Psoas muscle (tissue), 7 donors: ENCODE measurements at regions not wholly inside any gene's neighbourhood (a gene's known extent, or its start where the extent isn't known, plus 50 kb on each side); places are given as distances from the start of the nearest gene placed in this dataset.

Experiments used
- ATAC-seq, 4 donors: fragments of 200-7000 bp; cut with Tn5 transposase; one replicate each; pipeline ENCODE4 v1.9.1; 2020; ENCODE audit warnings: moderate library complexity in 3 of 4, mild to moderate bottlenecking in 2 of 4
- DNase-seq, 2 donors: peaks; one replicate each; pipeline ENCODE4 v3.0.0-alpha.2; 2020
- H3K27ac ChIP-seq: fragments of 200-600 bp; one replicate; pipeline ENCODE4 v1.8.0; 2022
- H3K27me3 ChIP-seq, 3 donors: fragments of 200-600 bp in 1 of 3; one replicate each; pipeline versions ENCODE4 v1.6.1 to v1.8.0; 2013 to 2022; ENCODE audit warnings: low read length in 2 of 3, mild to moderate bottlenecking in 2 of 3, moderate library complexity in 1 of 3; ENCODE audit not compliant: insufficient read depth in 3 of 3
- H3K36me3 ChIP-seq, 2 donors: fragments of 200-600 bp in 1 of 2; one replicate each; pipeline versions ENCODE4 v1.6.1 to v1.8.0; 2013 to 2022; ENCODE audit warnings: low read depth in 1 of 2, mild to moderate bottlenecking in 1 of 2, moderate library complexity in 1 of 2; ENCODE audit not compliant: insufficient read depth in 1 of 2
- H3K4me1 ChIP-seq: fragments of 200-600 bp; one replicate; pipeline ENCODE4 v1.8.0; 2022
- H3K4me3 ChIP-seq: fragments of 200-600 bp; one replicate; pipeline ENCODE4 v1.8.0; 2022; ENCODE audit warnings: mild to moderate bottlenecking
- H3K9me3 ChIP-seq: fragments of 200-600 bp; one replicate; pipeline ENCODE4 v1.8.0; 2022
- CTCF ChIP-seq: fragments of 200-600 bp; IDR thresholded peaks from one replicate; pipeline ENCODE4 v1.8.0; 2022; ENCODE audit warnings: antibody characterized with exemption
- WGBS, 3 donors: extraction: QIAGEN DNeasy Blood & Tissue Kit; methylation state at CpG; one replicate each; pipeline versions ENCODE4 v1.1.6 to v1.1.7; 2013; 5-methylcytosine and 5-hydroxymethylcytosine counted together
- intact Hi-C, 2 donors: fragments of 100-400 bp; cut with DNase I; formaldehyde crosslinking; loops; one replicate each; pipeline versions ENCODE4 v1.11.0 to v1.14.2; 2022
- donor health status: healthy with polysubstance abuse.
- donor health status: DM: no; HTN: no; CAD: no; lungs with moderate emphysema.
- donor health status: Bipolar disorder and iron deficiency.
- donor health status: healthy.
- donor health status: DM: yes; HTN: yes; CAD: no.
- donor health status: DM: no; HTN: no; CAD: no.
- donor health status: DM: yes; HTN: yes; CAD: no.

- intact Hi-C loops = loop anchor here in 1 of 2 donors (10.0 kb wide), 1 partner anchor 53 kb away; no protein-coding TSS in a partner anchor
- no peak for ATAC-seq
- WGBS, 3 donors = 46 to 87% (median 85%) methylated on average over 2 of the region's 2 CpGs
- peaks cover 0 to 3% (median 0%) of the 10 kb centered on the region in 3 donors for H3K27me3 ChIP-seq
- no peak overlapping the region for H3K27ac ChIP-seq
- TF ChIP-seq CTCF = no peak
- H3K36me3 ChIP-seq = no peaks in the 10 kb centered on the region
- no peak overlapping the region for H3K4me3 ChIP-seq
- no peak for DNase-seq
- no peaks in the 10 kb centered on the region for H3K9me3 ChIP-seq
- no peaks in the 10 kb centered on the region for H3K4me1 ChIP-seq
These were observed 70.4 kb downstream of the TMEM100 start for GRCh38 chr17:55652114-55652823.

GRCh38 chr17:55649957-55650597, 72.6 kb downstream of the TMEM100 start:
- intact Hi-C loops = loop anchor here in 1 of 2 donors (10.0 kb wide), 1 partner anchor 55 kb away; no protein-coding TSS in a partner anchor
- no peak overlapping the region for H3K27ac ChIP-seq
- no peaks in the 10 kb centered on the region for H3K9me3 ChIP-seq
- no peak for TF ChIP-seq CTCF
- 84 to 88% (median 86%) methylated on average over 3 of the region's 3 CpGs for WGBS, 3 donors
- ATAC-seq (no peak), DNase-seq (no peak)
- peaks cover 0 to 3% (median 0%) of the 10 kb centered on the region in 3 donors for H3K27me3 ChIP-seq
- no peak overlapping the region for H3K4me3 ChIP-seq
- no peaks in the 10 kb centered on the region for H3K4me1 ChIP-seq
- H3K36me3 ChIP-seq = no peaks in the 10 kb centered on the region

GRCh38 chr17:55648086-55648485, 74.6 kb downstream of the TMEM100 start:
- Histone ChIP-seq H3K4me1 (no peaks in the 10 kb centered on the region), H3K4me3 (no peak overlapping the region), H3K36me3 (no peaks in the 10 kb centered on the region), H3K27ac (no peak overlapping the region), H3K27me3 (peaks cover 0 to 3% (median 0%) of the 10 kb centered on the region in 3 donors), H3K9me3 (no peaks in the 10 kb centered on the region)
- TF ChIP-seq CTCF = no peak
- 55 to 64% (median 64%) methylated on average over 2 of the region's 2 CpGs for WGBS, 3 donors
- intact Hi-C loops = no loop called here
- ATAC-seq = no peak
- DNase-seq = no peak

GRCh38 chr17:55645361-55645760, 77.3 kb downstream of the TMEM100 start:
- Histone ChIP-seq H3K27ac (no peak overlapping the region), H3K27me3 (peaks cover 0 to 3% (median 0%) of the 10 kb centered on the region in 3 donors), H3K4me3 (no peak overlapping the region), H3K36me3 (no peaks in the 10 kb centered on the region), H3K4me1 (peaks cover 4% of the 10 kb centered on the region), H3K9me3 (no peaks in the 10 kb centered on the region)
- no peak for TF ChIP-seq CTCF
- intact Hi-C loops = no loop called here
- 88 to 94% (median 91%) methylated on average over 2 of the region's 2 CpGs for whole genome bisulfite sequencing, 3 donors
- DNase-seq (no peak), ATAC-seq (no peak)
